Stimulated activated CD8-positive, alpha-beta memory T cell treated with anti-CD3 and anti-CD28 coated beads, Interleukin-2, amount 100 ng/mL, for 48 hours (primary cell): ENCODE measurements at regions not wholly inside any gene's neighbourhood (a gene's known extent, or its start where the extent isn't known, plus 50 kb on each side); places are given as distances from the start of the nearest gene placed in this dataset.

Experiments
- DNase-seq, 2 donors: peaks; one replicate each; pipeline ENCODE4 v3.0.0-alpha.2; 2020; ENCODE audit warnings: low read depth in 2 of 2

DNA sequence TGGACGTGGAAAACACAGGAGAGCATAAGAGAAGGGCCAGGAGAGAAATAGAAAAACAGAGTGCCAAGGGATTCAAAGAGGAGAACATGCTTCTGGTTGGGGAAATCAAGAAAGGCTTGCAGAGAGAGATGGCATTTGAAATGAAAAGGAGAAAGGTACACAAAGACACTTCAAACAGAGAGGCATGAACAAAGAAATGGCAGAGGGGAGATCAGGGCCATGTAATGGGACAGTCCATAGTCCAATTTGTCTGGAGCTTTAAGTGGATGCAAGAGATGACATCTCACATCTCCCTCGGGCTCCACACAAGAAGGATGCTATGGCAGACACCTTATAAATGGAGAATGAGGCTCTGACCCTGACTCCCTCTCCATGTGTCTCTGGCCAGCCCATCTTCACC, 331.1 kb downstream of the MLLT3 start:
- DNase-seq, result no peak

DNA sequence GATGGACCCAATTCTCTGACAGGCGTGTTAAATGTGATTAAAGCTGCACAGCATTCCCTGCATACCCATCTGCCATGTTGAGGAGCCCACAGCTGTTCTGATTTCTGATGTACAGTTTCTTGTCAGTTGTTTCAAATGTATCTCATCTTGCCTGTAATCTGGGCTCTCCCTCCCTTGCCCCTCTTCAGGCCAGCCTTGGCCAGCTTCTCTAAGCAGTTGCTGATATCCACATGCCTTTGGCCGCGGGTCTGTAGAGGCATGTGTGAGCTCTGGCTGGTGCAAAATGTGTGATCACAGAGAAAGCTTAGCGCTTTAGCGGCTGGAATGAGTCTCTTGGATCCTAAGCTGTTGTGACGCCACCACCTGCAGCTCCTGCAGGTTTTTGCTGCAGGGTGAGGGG, 332.0 kb downstream of the MLLT3 start:
- no peak for DNase-seq

DNA sequence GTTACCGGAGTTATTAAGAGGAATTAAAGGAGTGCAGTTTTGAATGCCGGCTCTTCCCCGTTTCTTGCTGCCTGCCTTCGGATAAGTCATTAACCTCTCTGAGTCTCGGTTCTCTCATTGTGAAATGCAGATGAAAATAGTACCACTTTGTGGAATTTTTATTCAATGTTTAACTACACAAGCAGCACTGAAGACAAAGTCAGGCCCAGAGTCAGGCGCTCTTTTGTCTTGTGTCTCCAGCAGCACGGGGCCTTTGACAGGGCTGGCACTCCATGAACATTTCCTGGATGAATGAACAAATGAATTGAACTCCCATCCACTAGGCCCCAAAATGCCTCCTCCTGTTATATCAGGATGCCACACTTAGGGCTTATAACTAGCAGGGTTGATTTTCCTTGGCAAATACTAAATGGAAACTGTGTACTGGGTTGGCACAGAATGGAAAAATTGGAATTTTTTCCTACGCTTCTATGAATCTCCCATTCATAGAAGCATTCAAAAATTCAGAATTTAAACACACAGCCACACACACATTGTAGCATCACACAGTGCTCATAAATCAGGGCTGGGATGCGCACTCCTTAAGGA, 332.8 kb downstream of the MLLT3 start:
- DNase-seq, result no peak

DNA sequence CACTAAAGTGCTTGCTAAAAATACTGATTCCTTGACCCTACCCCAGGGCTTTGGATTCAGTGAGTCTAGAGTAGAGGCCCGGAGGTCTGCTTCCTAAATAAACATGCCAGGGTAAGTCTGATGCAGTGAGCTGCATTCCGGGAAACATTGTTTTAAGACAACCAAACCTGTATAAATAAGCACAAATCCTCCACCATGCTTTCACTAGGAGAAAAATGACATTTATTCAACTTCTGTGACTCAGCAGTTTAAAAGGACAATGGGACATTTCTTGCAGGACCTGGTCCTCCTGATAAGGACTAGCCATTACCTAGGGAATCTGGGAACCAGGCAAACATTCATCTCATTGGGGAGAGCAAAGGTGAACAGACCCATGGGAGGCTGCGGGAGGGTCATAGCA, 335.3 kb downstream of the MLLT3 start:
- DNase-seq, result no peak

DNA sequence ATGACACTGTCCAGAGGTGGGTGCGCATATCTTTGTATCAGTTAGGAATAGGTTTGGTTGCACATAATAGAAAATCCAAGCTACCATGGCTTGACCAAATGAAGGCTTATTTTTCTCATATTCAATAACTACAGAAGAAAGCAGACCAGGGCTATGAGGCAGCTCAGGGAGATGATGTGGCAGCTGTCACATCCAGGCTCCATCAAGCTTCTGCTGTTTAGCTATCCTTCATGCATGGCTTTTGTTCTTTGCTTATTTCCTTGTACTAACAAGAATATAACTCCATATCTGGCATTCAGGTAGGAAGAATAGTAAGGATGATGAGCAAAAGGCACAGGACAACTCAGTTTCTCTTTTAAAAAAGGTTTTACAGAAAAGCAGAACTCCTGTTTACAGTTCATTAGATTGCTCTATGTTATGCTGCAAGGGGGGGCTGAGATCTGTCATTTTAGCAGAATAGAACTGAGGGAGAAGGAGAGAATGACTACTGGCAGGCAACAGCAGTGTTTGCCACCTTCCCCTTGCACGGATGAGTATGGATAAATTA, 336.1 kb downstream of the MLLT3 start:
- no peak for DNase-seq

DNA sequence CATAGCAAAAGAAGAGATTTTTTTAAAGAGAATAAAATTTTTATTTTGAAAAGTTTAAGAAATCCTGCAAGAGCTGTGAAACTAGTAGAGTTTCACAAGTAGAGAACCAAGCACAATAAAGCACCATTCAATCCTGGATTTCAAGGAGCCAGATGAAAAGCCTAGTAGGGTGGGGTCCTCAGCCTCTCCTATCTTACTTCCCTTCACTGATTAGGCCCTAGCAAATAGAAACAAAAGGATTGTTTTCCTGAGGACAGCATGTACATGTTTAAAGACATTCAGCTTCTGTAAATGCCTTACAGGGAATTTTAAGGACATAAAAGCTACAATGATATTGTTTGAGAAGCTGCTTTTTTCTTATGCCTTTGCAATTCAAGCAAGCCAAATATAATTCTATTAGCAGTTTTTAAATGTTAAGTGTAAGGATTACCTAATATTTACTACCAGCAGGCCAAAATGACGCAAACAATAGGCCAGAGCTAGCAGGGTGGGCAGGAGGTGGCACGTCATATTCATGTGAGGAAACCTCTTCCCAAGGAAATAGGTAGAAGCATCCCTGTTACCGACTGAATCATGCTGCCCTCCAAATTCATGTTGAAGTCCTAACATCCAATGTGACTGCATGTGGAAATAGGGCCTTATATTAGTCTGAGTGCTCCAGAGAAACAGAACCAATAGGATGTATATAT, 337.6 kb downstream of the MLLT3 start:
- no peak for DNase-seq

DNA sequence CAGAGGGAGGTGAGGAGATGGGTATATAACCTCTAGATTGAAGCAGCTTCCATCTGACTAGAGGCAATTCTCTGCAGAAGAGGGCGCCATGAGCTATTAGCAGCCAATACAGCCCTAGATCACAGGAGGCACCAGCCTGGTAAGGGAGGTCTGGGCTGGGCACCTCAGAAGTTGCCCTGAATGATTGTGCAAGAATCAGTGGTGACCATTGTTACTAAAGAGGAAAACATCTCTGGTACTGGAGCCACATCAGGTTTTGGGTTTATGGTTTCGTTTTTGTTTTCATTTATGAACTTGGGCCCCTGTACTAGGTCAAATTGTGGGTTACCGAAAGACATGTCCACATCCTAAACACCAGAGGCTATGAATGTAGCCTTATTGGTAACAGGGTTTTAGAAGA, 342.0 kb downstream of the MLLT3 start:
- DNase-seq, result no peak

DNA sequence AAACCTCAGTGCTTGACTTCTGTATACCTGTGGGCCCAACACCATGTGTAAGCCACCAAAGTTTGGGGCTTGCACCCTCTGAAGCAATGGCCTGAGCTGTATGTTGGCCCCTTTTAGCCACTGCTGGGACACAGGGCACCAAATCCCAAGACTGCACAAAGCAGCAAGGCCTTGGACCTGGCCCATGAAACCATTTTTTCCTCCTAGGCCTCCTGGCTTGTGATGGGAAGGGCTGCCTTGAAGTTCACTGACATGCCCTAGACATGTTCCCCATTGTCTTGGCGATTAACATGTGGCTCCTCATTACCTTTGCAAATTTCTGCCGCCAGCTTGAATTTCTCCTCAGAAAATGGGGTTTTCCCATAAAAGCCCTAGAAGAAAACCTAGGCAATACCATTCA, 345.5 kb downstream of the MLLT3 start:
- no peak for DNase-seq

DNA sequence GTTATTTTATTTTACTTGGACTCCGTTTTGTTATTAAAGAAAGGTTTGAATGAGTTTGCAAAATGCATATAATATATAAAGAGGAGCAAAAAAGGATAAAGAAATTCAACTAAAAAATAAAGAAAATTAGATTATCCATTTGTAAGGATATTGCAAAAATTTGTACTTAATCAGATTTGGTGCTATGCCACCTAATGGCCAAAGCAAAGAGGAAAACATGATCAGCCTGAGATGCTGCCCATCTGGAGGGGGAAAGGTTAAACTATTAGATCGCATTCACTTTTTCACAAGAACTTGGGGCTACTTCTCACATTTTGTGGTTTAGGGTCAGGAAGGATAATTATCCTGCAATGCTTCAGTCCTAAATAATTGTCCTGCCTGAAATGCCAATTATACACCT, 350.6 kb downstream of the MLLT3 start:
- DNase-seq, result no peak

DNA sequence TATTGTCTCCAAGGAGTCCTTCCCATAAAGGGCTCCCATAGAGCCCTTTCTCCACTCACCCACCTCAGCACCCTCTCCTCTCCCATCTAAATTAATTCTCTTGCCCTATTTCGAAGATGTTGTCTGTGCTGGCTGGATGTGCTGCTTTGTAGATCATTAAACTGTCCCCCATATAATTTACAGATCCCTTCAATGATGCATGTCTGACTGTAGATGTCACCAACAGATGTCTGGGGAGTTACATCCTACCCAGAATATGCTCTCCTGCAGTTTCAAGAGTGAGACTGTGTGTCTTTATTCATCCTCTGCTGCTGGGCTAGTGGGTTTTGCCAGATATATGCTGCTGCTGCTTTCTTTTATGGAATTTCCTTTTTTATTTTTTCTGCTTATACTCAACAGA, 351.2 kb downstream of the MLLT3 start:
- DNase-seq, result no peak

DNA sequence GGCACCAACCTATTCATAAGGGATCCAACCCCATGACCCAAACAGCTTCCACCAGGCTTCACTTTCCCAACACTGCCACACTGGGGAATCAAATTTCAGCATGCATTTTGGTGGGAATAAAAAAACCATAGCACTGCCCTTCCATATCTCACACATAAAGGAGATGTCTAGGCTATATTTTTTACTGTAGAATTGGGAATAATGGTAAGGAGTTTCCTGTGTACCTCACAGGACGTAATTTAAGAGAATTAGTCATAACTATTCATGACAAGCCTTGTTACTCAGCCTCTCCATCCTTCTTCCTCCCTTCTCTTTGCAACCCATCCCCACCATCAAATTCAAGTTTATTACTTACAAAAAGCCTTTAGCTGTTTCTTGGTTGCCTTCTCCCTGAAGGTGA, 352.1 kb downstream of the MLLT3 start:
- DNase-seq, result no peak

DNA sequence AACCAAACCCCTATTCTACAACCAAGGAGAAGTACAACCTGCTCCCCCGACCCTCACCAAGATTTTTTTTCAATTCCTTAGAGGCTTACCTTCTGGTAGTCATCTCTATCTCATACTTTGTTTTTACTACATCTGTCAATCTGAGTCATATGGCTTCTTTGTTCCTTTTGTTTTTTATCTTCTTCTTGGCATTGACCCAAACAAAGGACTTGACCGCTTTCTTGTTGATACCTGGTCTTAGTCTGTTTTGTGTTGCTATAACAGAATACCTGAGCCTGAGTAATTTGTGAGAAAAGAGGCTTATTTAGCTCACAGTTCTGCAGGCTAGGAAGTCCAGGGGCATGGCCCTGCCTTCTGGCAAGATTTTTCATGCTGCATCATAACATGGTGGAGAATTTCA, 352.7 kb downstream of the MLLT3 start:
- DNase-seq, result no peak

DNA sequence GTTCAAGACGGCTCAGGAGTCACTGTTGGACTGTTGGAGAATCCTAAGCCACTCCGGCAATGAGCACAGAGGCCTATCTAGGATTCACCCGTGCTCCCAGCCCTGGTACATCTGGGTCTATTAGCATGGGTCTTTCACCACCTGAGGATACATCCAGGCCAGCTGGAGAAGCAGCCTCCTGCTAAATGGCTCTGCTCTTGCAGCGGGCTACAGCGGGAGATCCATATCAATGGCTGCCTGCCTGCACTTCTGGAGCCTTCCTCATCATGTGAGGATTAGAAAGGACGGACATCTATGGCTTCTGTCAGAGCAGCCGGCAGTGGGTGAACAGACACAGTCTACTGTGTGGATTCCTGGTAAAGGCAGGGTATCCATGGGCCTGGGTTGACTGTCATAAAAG, 357.4 kb downstream of the MLLT3 start:
- no peak for DNase-seq

DNA sequence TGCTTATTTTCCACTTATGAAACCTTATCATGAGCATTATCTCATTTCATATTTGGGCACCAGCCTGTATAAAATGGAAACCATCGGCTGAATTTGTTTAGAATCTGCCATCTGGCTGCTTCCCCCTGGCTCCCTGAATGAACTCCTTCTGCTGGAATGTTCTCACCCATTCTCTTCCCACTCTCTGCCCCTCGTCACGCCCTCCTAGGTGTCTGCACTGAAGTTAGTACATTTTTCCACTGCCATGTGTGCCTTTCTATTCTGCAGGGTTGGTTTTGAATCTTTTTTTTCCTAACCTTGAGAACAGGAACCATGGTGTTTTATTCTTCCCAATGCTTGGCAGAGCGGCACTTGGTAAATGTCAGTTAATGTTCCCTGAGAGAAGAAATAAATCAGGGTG, 359.7 kb downstream of the MLLT3 start:
- no peak for DNase-seq

DNA sequence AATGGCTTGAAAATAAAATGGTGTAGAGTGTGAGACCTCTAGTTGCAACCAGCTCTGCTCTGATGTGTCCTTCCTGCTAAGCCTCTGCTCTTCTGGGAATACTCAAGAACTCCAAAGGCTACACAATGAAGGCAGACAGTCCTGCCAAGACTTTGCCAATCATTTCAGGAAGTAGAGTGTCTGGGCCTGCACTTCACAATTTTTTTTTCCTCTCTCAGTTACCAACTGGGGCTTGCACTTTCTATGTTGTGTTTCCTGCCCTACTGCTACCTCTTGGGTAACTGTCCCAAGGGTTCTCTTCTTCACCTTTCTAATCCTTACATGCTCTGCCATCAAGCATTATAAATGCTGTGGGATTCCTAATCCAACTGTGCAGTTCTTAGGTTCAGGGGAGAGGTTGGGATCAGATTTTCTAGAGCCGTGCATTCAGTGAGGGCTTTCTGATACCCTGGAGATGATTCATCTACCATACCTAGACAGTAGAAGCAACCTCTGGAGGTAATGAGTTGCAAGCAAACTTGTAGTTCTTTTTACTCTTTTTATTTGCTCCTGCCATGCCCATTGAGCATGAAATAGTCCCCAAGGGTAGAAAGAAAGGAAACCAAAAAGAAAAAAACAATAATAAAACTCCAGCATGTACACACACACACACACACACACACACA, 365.9 kb downstream of the MLLT3 start:
- DNase-seq, result no peak

DNA sequence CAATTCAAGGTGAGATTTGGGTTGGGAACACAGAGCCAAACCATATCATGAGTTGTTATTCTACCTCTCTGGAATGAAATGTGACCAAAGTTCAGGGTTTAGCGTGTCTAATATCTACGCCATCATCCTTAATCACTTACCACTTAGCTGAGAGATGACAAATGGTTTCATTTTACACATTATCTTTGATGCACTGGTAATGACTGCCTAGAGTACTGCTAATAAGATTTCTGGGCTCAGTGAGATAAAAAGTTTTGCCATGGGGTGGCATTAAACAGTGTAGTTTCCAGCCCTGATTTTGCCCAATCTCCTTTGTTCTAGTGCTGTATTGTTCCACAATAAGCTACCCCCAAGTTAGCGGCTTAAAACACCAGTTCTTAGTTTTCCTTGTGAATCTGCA, 367.2 kb downstream of the MLLT3 start:
- DNase-seq, result no peak

DNA sequence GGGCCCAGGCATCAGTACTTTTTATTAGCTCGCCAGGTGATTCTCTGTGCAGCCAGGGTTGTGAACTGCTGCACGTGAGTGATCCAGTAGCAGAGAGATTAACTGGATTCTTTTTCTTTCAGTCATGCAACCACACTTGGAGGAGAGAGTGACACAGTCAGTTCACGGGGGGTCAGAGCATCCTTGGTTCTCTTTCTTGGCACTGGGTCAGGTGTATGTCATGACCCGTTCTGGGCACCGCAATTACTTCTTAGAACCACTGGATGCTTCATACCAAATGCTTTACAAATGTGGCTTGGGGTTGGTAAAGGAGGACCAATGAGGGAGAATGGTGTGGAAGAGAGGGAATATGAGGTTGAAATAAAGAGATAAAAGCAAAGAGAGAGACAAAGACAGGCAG, 368.7 kb downstream of the MLLT3 start:
- no peak for DNase-seq

DNA sequence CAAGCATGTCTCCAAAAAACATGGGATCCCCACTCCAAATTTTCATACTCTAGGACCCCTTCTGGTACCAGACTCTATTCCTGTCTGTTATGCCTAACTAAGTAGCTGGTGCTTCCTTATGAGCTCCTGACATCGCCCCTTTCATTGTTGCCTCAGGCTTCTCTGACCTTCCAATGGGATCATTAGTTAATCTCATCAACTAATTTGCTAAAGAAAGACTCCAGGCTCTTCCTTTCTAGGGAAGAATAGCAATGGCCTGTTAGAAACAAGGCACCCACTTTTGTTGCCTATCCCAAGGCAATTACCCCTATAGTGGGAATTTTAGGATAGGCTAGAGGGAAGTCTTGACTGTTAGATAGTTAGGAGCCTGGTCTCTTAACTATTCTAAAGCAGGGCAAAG, 369.5 kb downstream of the MLLT3 start:
- no peak for DNase-seq

DNA sequence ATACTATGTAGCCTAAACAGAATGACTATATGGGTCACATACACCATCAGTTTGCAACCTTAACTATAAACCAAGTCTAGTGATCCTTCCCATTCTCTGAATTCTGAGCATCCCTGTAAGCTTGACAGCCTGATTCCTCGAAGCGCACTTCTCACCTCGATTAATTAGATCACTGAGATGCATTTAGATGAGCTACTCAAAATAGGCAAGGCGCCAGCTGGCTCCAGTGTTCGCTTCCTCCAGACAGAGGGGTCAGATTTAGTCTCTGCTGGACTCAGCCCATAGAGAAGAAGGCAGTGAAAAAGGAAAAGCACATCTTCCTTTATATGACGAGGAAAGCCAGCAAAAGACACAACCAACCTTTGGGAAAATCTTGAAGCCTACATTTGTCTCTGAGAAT, 371.5 kb downstream of the MLLT3 start:
- no peak for DNase-seq

DNA sequence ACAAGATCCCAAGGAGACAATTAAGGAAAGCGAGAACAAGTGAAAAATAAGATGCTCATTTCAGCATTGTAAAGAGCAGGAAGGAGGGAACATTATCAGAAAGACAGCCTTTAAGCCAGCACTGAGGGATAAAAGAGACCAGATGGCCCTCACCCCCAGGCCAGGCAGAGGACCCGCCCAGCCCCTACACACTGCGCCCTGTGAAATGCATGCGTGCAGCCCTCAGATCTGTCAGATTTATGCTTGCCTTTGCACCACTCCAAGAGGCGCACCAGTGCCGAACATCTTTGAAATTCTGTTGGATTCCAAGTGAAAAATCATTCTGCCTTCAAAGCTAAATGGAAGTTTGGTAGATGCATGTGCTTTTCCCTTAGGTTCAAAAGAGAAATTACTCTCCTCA, 378.0 kb downstream of the MLLT3 start:
- DNase-seq, result no peak

DNA sequence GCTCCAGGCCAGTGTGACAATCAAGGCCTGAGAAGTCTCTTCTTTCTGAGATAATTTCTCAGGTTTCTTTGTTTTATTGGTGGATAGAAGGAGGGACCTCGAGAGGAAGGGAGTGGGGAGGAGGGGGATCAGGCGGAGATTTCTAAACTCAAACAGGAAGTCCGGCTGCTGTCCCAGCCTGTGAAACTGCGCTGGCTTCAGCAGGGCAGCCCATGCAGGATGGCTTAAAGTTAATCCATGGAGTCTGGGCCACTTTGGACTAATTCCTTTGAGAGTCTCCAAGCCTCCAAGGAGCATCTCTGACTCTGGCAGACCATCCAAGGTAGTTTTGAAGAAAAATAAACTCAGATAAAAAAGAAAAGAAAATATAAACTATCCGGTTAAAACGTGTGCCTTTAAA, 378.5 kb downstream of the MLLT3 start:
- no peak for DNase-seq

DNA sequence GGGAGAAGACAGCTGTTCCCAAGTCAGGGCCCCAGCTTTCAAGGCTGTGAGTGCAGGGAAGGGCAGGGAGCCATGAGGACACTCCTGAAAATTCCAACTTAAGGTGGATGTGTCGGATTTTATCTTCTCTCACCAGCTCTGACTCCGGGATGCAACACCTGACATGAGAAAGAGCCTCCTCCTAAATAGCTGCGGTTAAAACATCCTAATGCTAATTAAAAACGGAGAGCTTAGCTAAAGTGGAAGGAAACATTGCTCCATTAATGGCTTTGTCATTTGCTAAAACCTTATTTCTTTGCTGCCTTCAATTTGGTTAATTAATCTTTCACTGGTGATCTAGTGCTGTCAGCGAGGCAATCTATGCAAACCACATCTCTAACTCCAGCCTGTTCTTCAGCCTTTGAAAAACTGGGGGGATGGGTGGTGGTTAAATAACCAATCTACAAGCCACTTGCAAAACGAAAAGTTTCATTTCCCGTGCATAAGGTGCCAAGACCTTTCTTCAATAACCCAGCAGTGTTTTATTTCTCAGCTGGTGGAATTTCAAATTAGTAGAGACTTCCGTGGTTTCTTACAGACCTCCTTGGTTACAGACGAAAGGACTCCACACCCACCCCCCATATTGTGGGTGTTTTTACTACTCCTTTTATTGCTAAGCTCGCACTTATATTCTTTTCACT, 379.6 kb downstream of the MLLT3 start:
- DNase-seq, result peak in 1 of 2 donors; percentile 10

DNA sequence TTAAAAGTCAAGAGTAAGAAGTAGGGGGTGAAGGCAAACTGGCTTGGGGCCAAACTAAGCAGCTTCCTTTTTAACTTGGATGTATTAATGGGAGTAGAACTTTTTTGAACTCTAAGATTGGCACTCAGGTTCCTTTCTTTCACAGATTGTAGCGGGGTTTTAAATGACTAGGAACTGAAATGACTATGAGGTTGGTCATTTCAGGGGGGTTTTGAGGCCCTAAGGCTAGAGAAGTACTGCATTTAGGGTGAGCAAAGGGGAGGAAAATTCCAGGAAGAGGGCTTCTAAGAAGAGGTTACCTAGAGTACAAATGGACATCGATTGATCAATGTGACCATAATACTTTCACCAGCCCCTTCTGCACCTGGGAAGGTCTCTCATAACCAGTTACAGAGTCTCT, 381.8 kb downstream of the MLLT3 start:
- DNase-seq, result no peak
